ENCODE measurements at regions not wholly inside any gene's neighbourhood (a gene's known extent, or its start where the extent isn't known, plus 50 kb on each side); places are given as distances from the start of the nearest gene placed in this dataset.

DNA sequence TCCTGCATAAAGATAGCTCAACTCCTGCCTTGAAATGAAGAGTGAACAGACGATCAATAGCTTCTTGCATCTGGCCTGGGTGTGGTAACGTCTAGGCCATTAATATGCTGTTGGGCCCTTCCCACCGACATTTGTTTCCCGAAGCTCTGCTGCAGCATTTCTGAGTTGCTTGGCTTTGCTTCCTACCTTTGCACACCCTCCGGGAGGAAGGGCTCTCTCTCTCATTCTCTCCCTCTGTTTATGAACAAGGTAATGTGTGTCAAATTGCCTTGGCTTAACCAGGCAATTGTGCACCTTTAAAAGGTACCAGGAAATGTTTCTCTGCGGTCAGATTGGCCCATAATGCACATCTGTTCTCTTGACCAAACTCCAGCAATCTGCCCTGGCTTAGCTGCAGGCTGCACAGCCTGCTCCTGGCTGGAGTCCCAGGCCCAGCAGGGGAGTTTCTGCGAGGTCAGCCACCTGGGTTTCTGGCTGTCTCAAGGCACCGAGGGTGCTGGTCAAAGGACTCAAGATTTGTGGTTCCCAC lies 223.7 kb downstream of the SNX10 start:
- ATAC-seq = peak; percentile 99
- H3K4me3 ChIP-seq = no peak overlapping the region
- peaks cover 21% of the 10 kb centered on the region for H3K4me1 ChIP-seq
- H3K36me3 ChIP-seq (replicated peaks in 1 of 2; ENCODE audit: insufficient read depth in 1 of 2, low read depth in 2 of 2) = no peaks in the 10 kb centered on the region
- peak overlapping the region; percentile 56 to 74 (median 66) for H3K27ac ChIP-seq
- no peaks in the 10 kb centered on the region for H3K27me3 ChIP-seq
- peak; percentile 84 to 93 (median 91) for DNase-seq
- WGBS, 2 donors = 18 to 19% methylated on average over 8 of the region's 8 CpGs
- no peaks in the 10 kb centered on the region for H3K9me3 ChIP-seq
- TF ChIP-seq POLR2A (IDR thresholded peaks at IDR 0.05) (no peak), CTCF (IDR thresholded peaks at IDR 0.05) (no peak)
- intact Hi-C loops (cut with DNase I) = no loop called here

- Histone ChIP-seq H3K27me3 (no peaks in the 10 kb centered on the region), H3K4me3 (no peak overlapping the region), H3K27ac (no peak overlapping the region), H3K36me3 (replicated peaks in 1 of 2; ENCODE audit: insufficient read depth in 1 of 2, low read depth in 2 of 2) (no peaks in the 10 kb centered on the region), H3K9me3 (no peaks in the 10 kb centered on the region), H3K4me1 (peaks cover 3% of the 10 kb centered on the region)
- DNase-seq (no peak), ATAC-seq (no peak)
- intact Hi-C loops (cut with DNase I) = no loop called here
- no peak for TF ChIP-seq CTCF (IDR thresholded peaks at IDR 0.05)
- TF ChIP-seq POLR2A (IDR thresholded peaks at IDR 0.05) = no peak
- 75 to 78% methylated on average over 3 of the region's 3 CpGs for WGBS, 2 donors
These were observed 228.8 kb downstream of the SNX10 start for GRCh38 chr7:26520483-26520882.

DNA sequence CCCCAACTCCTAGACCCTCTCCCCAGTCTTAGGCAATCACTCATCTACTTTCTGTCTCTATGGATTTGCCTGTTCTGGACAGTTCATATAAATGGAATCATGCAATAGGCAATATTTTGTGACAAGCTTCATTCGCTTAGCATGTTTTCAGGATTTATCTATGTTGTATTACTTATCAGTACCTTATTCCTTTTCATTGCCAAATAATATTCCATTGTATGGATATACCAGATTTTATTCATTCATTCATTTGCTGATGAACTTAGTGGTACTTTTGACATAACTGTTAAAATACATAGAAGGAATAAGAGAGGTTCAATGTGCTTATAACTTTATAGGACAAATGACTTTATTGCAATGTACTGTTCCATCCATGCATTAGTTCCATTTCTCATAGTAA lies 231.0 kb downstream of the SNX10 start:
- 90% methylated on average over 1 of the region's 1 CpG for WGBS, 2 donors
- H3K9me3 ChIP-seq = no peaks in the 10 kb centered on the region
- no peak overlapping the region for H3K27ac ChIP-seq
- DNase-seq = no peak
- no peak overlapping the region for H3K4me3 ChIP-seq
- ATAC-seq = no peak
- H3K4me1 ChIP-seq = no peaks in the 10 kb centered on the region
- no peaks in the 10 kb centered on the region for H3K27me3 ChIP-seq
- TF ChIP-seq CTCF (IDR thresholded peaks at IDR 0.05) (no peak), POLR2A (IDR thresholded peaks at IDR 0.05) (no peak)
- intact Hi-C loops (cut with DNase I) = no loop called here
- no peaks in the 10 kb centered on the region for H3K36me3 ChIP-seq (replicated peaks in 1 of 2; ENCODE audit: insufficient read depth in 1 of 2, low read depth in 2 of 2)

GRCh38 chr7:26525398-26526264 lies 234.0 kb downstream of the SNX10 start:
- WGBS, 2 donors = 80 to 85% methylated on average over 16 of the region's 16 CpGs
- Histone ChIP-seq H3K4me1 (no peaks in the 10 kb centered on the region), H3K27ac (no peak overlapping the region), H3K27me3 (no peaks in the 10 kb centered on the region), H3K4me3 (no peak overlapping the region), H3K9me3 (no peaks in the 10 kb centered on the region), H3K36me3 (replicated peaks in 1 of 2; ENCODE audit: insufficient read depth in 1 of 2, low read depth in 2 of 2) (no peaks in the 10 kb centered on the region)
- ATAC-seq (no peak), DNase-seq (no peak)
- intact Hi-C loops (cut with DNase I) = no loop called here
- TF ChIP-seq CTCF (IDR thresholded peaks at IDR 0.05) (no peak), POLR2A (IDR thresholded peaks at IDR 0.05) (no peak)

GRCh38 chr7:26526265-26526587 lies 234.6 kb downstream of the SNX10 start:
- ATAC-seq = no peak

More at GRCh38 chr7:26526265-26526587, 234.6 kb downstream of the SNX10 start:
- H3K9me3 ChIP-seq = no peaks in the 10 kb centered on the region
- no peaks in the 10 kb centered on the region for H3K36me3 ChIP-seq (replicated peaks in 1 of 2; ENCODE audit: insufficient read depth in 1 of 2, low read depth in 2 of 2)
- WGBS, 2 donors = 51 to 64% methylated on average over 4 of the region's 4 CpGs
- no peak overlapping the region for H3K27ac ChIP-seq
- H3K27me3 ChIP-seq = no peaks in the 10 kb centered on the region
- TF ChIP-seq CTCF (IDR thresholded peaks at IDR 0.05) (no peak), POLR2A (IDR thresholded peaks at IDR 0.05) (no peak)
- H3K4me1 ChIP-seq = no peaks in the 10 kb centered on the region
- no peak overlapping the region for H3K4me3 ChIP-seq
- intact Hi-C loops (cut with DNase I) = no loop called here
- DNase-seq = no peak
